HG02884 (cell line): ENCODE measurements at regions not wholly inside any gene's neighbourhood (a gene's known extent, or its start where the extent isn't known, plus 50 kb on each side); places are given as distances from the start of the nearest gene placed in this dataset.
"Not testable (repeated sequence)": the region's sequence is repeated elsewhere in the genome, so short reads cannot be mapped to it uniquely, and the experiment has no call there.

Experiments
- ATAC-seq: cut with Tn5 transposase; IDR thresholded peaks from one replicate; pipeline ENCODE4 v1.9.1; 2021; ENCODE audit warnings: mild to moderate bottlenecking, moderate library complexity; ENCODE audit not compliant: unreplicated experiment

DNA sequence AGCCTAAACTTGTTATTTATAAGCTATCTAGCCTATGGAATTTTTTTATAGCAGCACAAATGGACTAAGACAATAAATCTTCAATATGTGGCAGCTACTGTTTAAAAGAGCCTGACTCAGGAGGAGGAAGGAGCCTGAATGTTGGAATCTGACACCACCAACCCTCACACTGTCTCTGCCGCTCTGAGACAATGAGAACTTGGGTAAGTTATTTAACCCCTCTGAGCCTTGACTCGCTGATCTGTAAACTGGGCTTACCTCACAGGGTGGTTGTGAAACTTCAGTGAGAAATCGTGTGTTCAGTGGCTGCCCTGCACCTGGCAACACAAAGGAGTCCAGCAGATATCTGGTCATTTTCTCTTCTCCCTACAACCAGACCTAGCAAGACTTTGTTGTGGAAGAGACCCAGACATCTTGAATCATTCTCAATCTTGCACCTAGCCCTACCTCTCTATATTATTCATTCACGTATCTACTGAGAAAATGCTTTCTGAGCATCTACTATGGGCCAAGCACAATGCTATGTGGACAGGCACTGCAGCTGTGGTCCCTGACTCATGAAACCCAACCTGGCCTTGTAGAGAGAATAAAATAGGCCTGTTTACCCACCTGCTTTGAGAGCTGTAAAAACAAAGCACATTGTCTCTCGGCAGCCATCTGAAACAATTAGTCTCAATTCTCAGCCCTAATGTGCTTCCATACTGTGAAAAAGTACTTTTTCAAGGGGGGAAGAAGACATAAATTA is 81.9 kb upstream of the SLC25A36 start:
- ATAC-seq: no peak

DNA sequence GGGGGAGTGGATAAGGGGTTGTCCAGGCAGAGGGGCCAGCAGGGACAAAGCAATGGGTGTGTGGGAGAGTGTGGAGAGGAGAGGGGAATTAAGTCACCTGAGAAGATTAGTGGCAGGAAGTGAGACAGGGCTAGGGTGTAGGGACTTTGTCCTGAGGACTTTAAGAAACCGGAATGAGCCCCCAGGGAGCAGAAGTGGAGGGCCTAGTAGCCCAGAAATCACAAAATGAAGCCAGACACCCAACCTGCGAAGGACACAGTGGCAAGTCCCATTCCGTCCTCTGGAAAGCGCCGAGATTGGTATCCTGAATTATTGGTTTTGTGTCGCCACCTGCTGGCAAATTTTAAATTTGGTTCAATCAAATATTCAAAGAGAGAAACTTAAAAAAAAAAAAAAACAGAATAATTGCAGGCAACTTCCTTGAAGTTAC is 78.0 kb upstream of the SLC25A36 start:
- ATAC-seq: no peak

DNA sequence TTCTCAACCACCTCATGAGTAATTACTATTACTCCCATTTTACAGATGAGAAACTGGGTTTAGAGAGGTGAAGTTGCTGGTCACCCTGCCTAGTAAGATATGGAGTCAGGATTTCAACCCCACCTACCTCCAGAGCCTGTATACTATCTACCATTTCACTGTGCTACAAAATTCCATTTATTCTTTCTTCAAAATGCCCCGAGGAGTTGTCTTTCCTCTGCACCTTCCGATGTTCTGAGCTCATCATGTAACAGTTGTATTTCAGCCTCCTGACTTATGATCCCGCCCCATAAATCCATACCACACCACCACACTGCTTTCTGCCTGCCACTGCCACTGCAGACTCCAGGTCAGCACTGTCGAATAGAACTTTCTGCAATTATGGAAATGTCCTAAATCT is 71.3 kb upstream of the SLC25A36 start:
- ATAC-seq: no peak

DNA sequence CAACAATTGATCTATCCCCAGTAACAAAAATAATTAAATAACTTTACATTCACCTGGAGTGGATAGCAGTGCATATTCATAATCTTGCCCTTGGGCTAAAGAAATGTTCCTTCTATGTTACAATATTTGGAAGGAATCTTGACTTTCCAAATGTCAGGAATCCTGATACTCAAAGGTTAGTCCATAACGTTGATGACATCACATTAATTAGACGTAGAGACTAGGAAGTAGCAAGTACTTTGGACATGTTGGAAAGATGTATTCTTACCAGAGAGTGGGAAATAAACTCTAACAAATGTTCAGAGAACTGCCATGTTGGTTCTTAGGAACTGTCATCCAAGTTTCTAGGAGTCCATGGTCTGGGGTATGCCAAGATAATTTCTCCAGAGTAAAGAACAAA is 70.6 kb upstream of the SLC25A36 start:
- no peak for ATAC-seq

DNA sequence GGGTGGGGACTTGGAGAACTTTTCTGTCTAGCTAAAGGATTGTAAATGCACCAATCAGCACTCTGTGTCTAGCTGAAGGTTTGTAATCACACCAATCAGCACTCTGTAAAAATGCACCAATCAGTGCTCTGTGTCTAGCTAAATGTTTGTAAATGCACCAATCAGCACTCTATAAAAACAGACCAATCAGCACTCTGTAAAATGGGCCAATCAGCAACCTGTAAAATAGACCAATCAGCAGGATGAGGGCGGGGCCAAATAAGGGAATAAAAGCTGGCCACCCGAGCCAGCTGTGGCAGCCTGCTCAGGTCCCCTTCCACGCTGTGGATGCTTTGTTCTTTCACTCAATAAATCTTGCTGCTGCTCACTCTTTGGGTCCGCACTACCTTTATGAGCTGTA is 69.5 kb upstream of the SLC25A36 start:
- ATAC-seq: not testable (repeated sequence)

DNA sequence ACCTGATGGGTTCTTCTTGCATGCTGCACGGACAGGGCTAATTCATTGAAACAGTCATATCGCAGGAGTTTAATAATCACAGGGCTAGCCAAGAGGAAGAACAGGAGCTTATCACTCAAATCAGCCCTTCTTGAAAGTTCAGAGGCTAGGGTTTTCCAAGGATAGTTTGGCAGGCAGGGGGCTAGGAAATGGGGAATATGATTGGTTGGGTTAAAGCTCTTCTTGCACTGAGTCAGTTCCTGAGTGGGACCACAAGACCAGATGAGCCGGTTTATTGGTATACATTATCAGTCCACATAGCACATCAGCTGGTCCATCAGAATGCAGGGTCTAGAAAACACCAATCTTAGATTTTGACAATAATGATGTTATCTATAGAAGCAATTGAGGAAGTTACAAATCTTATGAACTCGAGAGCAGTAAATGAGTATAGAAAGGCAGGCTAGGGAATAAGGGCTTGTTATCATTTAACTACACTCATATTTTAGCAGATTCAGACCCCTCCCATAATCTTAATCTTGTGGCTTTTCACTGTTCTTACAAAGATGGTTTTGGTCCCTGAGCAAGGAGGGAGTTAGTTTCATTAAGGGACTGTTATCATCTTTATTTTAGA is 58.1 kb upstream of the SLC25A36 start:
- ATAC-seq: no peak

DNA sequence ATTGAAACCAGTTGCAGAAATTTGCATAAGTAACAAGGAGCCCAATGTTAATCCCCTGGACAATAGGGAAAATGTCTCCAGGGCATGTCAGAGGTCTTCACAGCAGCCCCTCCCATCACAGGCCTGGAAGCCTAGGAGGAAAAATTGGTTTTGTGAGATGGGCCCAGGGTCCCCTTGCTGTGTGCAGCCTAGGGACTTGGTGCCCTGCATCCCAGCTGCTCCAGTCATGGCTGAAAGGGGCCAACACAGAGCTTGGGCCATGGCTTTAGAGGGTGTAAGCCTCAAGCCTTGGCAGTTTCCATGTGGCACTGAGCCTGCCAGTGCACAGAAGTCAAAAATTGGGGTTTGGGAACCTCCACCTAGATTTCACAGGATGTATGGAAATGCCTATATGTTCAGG is 55.9 kb upstream of the SLC25A36 start:
- not testable (repeated sequence) for ATAC-seq
